ENCODE measurements at regions not wholly inside any gene's neighbourhood (a gene's known extent, or its start where the extent isn't known, plus 50 kb on each side); places are given as distances from the start of the nearest gene placed in this dataset.

DNA sequence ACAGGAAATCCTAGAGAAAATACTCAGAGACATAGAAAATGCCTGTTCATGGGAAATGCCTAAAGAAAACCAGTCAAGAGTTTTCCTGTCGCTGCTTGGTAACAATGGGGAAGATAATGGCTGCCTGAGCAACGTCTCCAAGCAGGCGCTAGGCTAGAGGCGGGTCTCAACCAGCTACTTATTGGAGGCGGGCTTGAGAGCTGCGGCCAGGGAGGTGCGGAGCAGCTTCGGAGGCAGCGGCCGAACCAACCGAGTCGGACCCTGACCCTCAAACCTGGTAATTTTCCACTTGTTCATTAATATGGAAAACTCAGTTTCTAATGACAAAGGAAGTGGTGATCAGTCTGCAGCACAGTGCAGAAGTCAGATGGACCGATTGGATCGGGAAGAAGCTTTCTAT, 173.1 kb downstream of the DTWD1 start:
- H3K9me3 Mint-ChIP-seq: peaks cover 8% of the 10 kb centered on the region
- no peak overlapping the region for H3K4me3 Mint-ChIP-seq
- no peak for DNase-seq
- no peaks in the 10 kb centered on the region for H3K27me3 Mint-ChIP-seq
- CTCF ChIA-PET: no interaction called here
- H3K36me3 Mint-ChIP-seq: no peaks in the 10 kb centered on the region
- no peak overlapping the region for H3K27ac Mint-ChIP-seq
- H3K4me1 Mint-ChIP-seq: no peaks in the 10 kb centered on the region

GRCh38 chr15:49801796-49802195, 180.9 kb downstream of the DTWD1 start:
- Mint-ChIP-seq H3K9me3 (peaks cover 8% of the 10 kb centered on the region), H3K4me3 (no peak overlapping the region), H3K36me3 (no peaks in the 10 kb centered on the region), H3K27ac (no peak overlapping the region), H3K4me1 (no peaks in the 10 kb centered on the region), H3K27me3 (no peaks in the 10 kb centered on the region)
- DNase-seq: no peak
- CTCF ChIA-PET: no interaction called here
